ENCODE measurements at regions not wholly inside any gene's neighbourhood (a gene's known extent, or its start where the extent isn't known, plus 50 kb on each side); places are given as distances from the start of the nearest gene placed in this dataset.
"Not testable (repeated sequence)": the region's sequence is repeated elsewhere in the genome, so short reads cannot be mapped to it uniquely, and the experiment has no call there.

DNA sequence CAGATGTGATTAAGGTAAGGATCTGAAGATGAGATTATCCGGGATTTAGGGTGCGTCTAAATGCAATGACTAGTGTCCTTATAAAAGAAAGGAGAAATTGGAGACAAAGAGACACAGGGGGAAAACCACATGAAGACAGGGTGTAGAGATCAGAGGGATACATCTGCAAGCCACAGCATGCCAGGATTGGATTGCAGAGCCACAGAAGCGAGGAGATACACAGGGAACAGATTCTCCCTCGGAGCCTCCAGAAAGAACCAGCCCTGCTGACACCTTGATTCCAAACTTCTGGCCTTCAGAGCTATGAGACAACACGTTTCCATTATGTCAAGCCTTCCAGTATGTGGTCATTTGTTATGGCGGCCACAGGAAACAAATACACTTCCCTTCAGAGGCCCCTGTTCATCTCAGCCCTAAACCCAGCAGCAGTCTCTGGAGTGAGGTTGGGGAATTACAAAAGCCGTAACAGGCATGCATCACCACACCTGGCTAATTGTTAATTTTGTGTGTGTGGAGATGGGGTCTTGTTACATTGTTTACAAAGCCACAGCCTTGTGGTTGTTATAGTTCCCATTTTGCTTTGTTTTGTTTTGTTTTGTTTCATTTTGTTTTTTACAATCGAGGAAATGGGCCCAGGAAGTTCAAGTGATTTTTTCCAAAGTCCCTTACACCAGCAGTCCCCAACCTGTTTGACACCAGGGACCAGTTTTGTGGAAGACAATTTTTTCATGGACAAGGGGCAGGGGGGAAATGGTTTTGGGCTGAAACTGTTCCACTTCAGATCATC lies 51.6 kb upstream of the LYRM9 start:
- no peak for DNase-seq (ENCODE audit: low spot score)

DNA sequence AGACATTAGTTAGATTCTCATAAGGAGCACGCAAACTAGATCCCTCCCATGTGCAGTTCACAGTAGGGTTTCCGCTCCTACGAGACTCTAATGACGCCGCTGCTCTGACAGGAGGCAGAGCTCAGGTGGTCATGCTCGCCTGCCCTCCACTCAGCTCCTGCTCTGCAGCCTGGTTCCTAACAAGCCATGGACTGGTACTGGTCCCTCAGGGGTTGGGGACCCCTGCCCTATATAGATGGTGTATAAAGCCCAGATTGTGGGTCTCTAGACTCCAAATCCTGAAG lies 52.1 kb upstream of the LYRM9 start:
- DNase-seq (ENCODE audit: low spot score): no peak

DNA sequence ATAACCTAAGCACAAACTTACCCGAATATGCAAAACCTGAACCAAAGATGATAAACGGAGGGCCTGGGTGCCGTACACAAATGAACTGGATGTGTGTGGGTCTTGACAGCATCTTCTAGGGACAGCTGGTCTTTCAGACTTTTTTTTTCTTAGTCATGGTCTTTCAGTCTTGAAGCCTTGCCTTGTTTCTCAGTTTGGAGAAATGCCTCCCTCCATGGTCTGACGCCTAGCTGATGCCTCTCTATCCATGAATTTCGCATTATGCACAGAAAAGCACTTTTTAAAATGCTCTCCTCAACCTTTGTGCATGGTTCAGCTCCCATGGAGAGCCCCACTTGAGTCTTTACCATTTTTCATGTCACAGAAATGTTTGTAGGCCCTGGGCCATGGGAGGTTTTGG lies 52.8 kb upstream of the LYRM9 start:
- DNase-seq (ENCODE audit: low spot score): no peak

DNA sequence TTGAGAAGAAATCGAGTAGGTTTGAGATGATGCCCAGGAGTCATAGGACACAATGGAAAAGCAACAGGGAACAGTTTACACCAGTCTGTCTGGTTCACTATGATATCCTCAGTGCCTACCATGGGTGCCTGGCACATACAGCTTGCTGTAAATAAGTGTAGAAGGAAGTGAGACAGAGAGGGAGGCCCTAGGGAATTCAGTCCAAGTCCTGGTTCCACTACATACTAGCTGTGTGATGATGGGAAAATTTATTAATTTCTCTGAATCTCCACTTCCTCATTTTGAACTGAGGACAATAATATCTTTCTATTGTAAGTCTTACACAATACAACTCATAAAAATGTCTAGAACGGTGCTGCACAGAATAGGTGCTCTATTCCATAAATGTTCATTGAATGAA lies 53.3 kb upstream of the LYRM9 start:
- peak; percentile 35 for DNase-seq (ENCODE audit: low spot score)

DNA sequence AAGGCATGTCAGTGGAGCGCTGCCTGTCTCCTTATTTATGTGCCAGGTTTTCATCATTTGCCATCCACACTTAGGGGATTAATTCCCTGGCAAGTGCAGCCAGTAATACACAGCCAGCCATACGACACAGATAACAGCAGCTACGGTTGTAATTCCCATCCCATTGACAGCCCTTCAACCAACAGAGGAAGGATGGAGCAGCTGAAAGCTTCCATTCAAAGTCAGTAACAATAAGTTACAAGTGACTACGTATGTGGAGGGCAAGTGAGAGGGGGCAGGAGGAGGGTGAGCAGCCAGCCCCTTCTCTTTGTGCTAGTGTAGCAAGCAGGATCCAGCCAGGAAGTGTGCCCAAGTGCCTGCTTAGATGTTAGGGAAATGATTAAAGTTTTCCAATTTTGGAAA lies 53.8 kb upstream of the LYRM9 start:
- DNase-seq (ENCODE audit: low spot score): peak; percentile 75

DNA sequence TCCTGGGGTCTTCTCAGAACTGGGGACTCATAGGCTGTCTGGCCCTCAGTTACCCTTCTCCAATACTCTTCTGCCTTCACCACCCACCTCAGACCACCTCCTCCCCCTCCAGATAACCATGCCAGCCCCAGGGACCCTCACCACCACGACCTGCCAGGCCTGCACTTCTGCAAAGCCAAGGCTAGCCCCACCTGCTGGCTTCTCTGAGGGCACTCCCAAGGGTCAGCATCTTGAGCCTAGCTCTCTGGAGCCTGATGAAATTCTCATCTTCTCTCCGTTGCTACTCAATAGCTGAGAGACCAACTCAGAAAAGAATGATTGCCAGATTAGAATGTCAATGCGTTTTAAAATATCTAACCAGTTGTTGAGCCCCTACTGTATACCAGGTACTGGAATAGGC lies 56.1 kb upstream of the LYRM9 start:
- no peak for DNase-seq (ENCODE audit: low spot score)

DNA sequence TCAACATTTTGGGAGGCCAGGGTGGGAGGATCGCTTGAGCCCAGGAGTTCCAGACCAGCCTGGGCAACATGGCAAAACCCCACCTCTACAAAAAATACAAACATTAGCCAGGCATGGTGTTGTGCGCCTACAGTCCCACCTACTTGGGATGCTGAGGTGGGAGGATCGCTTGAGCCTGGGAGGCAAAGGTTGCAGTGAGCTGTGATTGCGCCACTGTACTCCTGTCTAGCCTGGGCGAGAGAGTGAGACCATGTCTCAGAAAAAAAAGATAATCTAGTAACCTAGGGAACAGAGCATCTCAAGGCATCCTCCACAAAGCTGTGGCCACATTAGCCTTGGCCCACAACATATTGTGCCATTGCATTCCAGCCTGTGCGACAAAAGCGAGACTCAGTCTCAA lies 57.1 kb upstream of the LYRM9 start:
- DNase-seq (ENCODE audit: low spot score): not testable (repeated sequence)

DNA sequence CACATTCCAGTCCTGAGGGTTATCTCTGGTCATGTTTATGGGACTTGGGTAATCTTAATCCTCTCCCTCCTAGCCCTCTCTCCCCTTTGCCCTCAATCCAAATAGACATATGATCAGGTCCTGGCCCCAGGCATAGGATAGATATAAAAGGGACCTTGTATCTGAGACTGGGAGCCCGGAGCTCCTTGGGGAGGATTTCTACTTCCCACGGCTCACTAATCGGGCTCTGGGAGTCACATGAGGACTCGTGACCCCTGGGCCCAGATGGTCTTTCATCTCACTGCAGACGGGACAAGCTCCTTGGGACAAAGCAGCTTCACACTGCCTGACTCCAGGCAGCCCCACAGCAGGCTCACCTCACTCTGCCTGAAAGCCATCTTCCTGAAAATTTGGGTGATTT lies 57.8 kb upstream of the LYRM9 start:
- DNase-seq (ENCODE audit: low spot score): peak; percentile 28

DNA sequence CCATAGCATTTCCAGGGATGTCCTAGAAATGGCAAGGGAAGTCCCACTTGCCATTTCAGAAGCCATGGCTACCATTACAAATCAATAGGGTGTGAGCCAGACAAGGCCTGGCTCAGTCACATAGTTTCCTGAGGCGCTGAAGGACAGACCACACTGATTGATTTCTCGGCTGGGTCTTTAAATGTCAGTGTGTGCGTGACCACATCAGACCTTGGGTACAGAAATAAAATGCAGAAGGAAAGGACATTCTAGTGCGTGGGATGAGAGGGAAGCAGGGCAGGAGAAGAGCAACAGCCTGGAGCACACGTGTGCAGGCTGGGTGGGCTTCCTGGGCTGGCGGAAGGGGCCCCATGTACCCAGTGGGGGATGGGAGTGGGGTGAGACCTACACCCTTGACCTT lies 58.7 kb upstream of the LYRM9 start:
- no peak for DNase-seq (ENCODE audit: low spot score)

DNA sequence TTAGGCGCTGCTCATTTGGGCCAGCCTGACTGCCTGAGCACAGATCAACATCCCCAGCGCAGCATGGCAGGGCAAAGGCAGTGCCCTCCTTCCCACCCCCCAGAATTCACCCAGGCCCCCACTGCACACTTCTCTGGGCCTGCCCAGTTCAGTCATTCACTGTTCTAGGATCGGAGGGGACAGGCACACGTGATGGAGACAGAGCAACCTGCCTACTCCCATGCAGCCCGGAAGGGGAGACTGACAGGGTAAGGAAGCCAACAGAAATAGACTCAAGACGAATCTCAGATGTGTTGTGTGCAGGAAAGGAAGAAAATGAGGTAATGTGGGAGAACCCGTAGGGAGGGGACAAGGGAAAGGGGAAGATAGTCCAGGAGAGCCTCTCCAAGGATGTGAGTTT lies 59.2 kb upstream of the LYRM9 start:
- no peak for DNase-seq (ENCODE audit: low spot score)

DNA sequence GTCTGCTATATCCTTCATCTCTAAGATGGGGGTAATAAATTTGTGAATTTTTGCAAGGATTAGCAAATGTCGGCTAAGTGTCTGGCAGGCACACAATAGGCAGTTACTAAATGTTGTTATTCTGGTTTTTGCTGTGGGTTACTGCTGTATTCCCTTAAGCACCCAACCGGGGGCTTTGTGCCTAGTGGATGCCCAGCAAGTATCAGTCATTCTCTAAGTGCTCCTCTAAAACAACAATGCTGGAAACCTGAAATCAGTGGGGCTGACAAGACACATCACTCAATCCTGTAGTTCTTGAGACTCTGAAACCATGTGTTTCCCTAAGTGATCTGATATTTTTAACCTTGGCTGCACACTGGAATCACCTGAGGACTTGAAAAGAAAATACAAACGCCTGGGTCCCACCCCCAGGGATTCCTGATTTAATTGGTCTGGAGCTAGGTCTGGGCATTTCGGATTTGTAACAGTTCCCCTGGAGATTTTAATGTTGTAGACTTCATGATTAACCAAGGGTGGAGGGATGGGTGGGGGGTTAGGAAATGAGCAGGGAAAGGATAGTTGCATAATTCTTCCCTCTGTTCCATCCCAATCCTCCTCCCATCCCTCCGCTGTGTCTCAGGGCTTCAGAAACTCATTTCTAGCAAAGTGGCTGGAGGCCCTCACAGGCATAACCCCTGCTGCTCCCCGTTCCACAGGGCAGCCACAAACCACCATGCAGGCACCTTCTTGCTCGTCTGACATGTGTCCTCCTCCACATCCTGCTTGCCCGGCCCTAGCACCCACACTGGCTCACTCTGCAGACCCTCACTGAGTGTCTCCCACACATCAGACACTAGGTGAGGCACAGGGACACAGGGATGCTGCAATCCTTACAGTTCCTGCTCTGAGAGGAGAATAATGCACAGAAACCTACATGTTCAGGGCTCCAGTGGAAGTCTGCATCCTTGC lies 61.7 kb upstream of the LYRM9 start:
- DNase-seq (ENCODE audit: low spot score): no peak

DNA sequence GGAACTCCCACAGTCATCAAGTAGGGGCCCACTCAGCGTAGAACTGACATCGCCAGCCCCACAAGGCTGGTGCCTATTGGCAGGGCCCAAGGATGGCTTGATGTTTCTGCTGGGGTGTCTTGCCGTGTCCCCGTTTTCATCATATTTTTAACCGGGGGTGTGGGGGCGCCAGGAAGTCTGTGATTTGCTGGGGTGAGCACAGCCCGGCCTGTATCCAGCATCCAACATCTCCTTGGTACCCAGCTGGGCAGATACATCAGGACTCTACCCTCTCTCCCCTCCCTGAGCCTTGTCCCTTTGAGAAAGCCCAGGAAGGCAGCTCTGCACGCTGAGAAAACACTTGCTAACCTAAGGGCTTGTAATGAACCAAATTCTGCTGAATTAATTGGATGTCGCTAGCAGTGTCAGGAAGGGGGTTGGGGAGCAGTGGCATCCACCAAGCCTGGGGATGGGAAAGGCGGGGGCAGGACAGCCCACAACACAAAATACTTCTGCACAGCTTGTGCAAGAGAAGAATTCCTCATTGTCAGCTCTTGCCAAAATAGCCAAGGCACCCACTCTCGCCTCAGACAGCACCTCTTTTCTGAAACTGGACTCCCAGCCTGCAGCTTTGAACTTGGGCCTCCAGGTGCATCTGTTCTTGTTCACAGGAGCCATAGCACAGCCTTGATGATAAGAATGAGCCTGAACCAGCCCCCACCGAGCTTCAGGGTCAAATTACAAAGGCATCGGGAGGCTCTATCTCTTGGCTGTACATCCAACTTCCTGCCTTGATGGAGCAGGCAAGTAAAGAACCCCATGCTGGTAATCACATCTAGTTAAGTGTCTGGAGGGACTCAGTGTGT lies 63.7 kb upstream of the LYRM9 start:
- no peak for DNase-seq (ENCODE audit: low spot score)

DNA sequence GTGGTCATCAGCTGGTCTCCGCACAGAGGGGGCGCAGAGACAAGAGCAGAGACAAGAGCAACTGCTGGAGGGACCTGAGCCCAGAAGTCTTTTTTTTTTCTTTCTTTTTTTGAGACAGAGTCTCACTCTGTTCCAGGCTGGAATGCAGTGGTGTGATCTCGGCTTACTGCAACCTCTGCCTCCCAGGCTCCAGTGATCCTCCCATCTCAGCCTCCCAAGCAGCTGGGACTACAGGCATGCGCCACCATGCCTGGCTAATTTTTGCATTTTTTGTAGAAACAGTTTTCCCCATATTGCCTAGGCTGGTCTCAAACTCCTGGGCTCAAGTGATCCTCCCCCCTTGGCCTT lies 64.3 kb upstream of the LYRM9 start:
- not testable (repeated sequence) for DNase-seq (ENCODE audit: low spot score)

DNA sequence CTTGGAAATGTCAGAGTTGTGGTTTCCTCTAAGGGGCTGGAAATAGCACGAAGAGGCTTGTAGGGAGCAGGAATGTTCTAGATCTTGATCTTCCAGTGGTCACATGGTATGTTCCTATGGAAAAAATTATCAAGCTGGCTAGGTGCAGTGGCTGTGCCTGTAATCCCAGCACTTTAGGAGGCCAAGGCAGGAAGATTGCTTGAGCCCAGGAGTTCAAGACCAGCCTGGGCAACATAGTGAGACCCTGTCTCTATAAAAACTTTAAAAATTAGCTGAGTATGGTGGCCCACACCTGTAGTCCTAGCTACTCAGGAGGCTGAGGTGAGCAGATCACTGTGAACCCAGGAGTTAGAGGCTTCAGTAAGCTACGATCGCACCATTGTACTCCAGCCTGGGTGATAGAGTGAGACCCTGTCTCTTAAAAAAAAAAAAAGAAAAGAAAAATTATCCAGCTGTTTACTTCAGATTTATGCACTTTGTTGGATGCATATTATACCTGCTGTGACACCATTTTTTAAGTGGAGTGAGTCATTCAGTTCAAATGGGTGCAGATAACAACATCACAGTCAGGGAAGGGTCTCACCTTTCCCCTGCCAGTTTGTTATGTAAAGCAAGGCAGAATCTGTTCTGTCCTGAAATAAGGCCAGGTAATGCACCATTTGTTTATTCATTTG lies 65.7 kb upstream of the LYRM9 start:
- no peak for DNase-seq (ENCODE audit: low spot score)

DNA sequence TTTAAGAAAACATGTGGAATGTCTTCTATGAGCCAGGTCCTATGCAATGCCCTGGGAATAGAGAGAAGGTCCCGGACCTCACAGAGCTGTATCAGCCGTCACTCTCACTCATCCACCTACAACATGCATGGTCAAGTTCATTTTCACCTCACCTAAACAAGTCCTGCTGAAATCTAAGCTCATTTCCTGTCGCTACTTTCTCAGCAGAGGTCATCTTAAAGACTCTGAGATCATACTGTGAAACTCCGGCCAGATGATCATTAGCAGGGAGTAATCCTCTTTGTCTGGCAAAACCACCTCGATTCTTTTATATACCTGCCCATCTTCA lies 66.2 kb upstream of the LYRM9 start:
- no peak for DNase-seq (ENCODE audit: low spot score)

DNA sequence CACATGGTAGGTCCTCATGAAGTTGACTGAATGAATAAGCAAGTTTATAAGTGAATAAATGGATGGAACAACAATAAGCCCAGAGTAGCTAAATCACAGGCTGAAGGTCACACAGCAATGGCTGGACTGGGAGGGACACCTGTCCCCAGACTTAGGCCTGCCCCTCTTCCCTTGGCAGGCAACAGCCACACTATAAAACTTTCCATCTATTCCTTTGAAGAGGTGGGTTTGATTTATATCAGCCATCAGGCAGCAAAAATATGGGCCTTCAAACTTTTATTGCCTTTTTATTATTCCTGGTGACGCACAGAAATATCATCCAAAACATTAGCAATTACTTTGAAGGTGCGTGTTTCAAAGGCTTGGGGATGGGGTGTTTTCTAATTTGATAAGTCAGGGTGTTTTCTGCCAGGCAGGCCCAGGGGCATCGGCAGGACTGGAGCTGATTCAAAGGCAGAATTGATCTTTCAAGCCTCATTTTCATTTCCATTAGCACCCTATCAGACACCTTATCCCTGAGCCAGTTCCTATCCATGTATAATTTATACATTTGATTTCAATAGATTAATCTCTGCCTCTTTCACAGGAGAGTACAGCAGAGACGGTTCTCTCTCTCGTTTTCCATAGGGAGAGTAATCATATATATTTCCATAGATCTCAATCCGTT lies 67.2 kb upstream of the LYRM9 start:
- no peak for DNase-seq (ENCODE audit: low spot score)

DNA sequence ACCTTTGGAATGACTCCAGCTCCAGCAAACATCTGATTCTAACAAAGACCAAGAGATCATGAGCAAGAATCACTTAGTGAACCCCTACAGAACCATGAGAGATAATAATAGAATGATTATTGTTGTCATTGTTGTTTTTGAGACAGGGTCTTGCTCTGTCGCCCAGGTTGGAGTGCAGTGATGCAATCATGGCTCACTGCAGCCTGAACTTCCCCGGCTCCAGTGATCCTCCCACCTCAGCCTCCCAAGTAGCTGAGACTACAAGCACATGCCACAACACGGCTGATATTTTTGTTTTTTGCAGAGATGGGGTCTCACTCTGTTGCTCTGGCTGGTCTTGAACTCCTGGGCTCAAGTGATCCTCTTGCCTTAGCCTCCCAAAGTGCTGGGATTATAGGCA lies 69.4 kb upstream of the LYRM9 start:
- not testable (repeated sequence) for DNase-seq (ENCODE audit: low spot score)

DNA sequence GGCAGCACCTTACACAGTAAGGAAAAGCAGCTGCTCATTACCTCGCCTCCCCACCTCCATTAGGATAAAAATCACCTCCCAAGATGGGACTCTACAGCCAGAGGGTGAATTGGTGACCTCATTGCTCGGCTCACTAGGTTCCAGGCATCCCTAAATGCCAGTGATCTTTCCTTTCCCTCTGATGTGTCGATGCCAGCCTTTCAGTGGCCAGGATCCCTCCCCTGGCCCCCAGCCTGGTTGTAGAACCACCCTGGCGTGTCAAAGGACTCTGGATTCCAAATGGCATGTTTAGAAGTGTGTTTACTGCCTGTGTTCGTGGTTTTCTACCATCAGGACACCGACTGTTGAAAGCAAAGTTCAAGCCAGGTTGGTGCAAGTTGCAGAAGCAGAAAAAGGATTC lies 72.1 kb upstream of the LYRM9 start:
- no peak for DNase-seq (ENCODE audit: low spot score)

DNA sequence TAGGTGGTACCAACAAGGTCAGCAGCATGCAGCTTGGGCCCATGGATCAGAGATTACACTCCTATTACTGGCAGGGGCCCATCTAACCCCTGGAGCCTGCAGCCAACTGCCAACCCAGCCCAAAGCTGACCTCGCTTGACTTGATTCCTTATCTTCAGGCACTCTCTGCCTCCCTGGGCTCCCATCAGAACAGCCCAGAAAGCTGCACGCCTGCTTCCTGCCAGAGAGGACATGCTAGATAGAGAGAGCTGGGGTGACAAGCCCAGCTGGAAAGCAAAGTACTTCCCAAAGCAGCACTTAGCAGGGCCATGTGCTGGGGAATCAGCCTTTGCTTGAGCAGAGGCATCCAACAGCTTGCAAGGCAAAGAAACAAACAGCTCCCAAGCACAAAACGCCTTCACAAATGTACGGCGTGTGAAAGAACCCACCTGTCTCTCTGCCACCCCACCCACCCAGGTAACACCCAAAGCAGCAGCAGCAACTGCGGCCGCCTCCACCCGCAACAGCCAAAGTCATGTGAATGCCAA lies 74.2 kb upstream of the NLK start:
- no peak for DNase-seq (ENCODE audit: low spot score)

DNA sequence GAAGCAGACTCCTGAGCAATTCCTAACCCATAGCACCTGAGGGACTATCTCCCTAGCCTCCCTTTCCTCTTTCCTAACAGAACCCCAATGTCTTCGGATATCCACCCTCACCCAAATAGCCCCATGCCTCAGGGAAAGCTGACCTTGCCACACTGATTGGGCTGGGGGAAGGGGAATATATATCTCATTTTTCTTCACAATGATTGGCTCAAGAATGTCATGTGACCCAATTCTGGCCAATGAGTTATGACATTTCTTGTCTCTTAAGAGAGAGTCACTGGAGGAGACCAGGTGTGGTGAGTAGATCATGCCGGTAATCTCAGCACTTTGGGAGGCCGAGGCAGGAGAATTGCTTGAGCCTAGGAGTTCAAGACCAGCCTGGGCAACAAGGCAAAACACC lies 71.9 kb upstream of the NLK start:
- no peak for DNase-seq (ENCODE audit: low spot score)

DNA sequence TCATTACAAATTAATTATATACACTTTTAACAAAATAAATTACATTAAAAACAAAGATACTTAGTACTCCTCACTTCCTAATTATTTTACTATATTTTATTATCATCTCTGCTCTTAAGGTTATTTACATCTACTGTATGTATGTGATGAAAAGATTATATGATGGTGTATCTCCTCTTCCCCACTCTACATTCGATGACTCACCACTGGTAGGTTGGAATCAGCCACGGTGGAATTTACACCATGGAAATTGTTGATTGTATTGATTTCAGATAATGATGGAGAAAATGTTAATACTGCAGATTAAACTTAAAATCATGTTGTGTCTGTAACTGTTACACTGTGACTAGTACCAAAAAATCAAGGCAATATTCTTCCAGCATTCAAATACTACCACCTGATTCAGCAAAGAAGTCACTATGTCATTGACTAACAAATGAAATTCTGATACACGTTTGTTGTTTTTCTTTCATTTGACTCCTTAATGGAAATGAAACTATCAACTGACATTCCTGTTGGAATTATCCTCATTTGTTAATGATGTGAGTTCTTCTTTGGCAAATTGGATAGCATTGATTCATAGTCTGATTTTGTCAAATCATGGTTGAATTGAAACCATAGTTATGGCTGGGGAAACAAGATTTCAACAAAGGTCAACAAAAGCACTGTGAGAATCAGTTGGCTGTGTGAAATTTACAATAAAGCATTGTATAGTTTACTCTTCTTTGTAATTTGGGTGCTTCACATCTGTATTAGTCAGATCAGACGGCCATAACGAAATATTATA lies 69.0 kb upstream of the NLK start:
- DNase-seq (ENCODE audit: low spot score): no peak
